EH (cell line): ENCODE measurements at regions not wholly inside any gene's neighbourhood (a gene's known extent, or its start where the extent isn't known, plus 50 kb on each side); places are given as distances from the start of the nearest gene placed in this dataset.

Source experiments
- DNase-seq: peaks from one replicate; pipeline ENCODE4 v3.0.0-alpha.2; 2015; ENCODE audit warnings: low read depth

- DNase-seq = no peak
These were observed 58.8 kb upstream of the LYPD6 start for GRCh38 chr2:149271575-149271974.

- peak; percentile 55 for DNase-seq
These were observed 52.1 kb upstream of the LYPD6 start for GRCh38 chr2:149278161-149278871.

GRCh38 chr2:149278872-149279264, 51.5 kb upstream of the LYPD6 start:
- no peak for DNase-seq
